C4-2B (cell line): ENCODE measurements at regions not wholly inside any gene's neighbourhood (a gene's known extent, or its start where the extent isn't known, plus 50 kb on each side); places are given as distances from the start of the nearest gene placed in this dataset.

Experiments used
- ZFX ChIP-seq: fragments of 450-650 bp; IDR thresholded peaks from 2 replicates; pipeline ENCODE4 v1.6.1; 2017
- TF ChIP-seq, protein P1 (sequence below): fragments of 450-650 bp; conservative IDR thresholded peaks from 2 replicates; pipeline ENCODE4 v1.5.1; 2017; ENCODE audit warnings: mild to moderate bottlenecking

DNA sequence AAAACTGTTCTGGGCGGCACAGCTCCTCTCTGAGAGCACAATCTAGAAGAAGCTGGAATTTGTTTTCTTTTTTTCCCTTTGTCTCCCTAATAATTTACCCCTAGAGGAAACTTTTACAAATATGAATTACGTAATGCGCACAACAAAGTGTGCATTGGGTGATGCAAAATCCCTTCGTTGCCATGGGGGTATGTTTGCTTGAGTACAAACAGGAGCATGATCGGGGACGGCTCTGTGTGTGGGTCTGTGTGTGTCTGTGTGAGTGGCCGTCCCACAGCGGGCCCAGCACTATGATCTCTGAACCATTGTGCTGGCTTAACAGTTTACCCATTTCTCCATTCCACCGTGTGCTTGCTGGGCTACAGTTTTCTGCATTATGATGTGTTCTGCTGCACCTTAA lies 278.2 kb downstream of the CDC5L start:
- TF ChIP-seq, protein P1, sequence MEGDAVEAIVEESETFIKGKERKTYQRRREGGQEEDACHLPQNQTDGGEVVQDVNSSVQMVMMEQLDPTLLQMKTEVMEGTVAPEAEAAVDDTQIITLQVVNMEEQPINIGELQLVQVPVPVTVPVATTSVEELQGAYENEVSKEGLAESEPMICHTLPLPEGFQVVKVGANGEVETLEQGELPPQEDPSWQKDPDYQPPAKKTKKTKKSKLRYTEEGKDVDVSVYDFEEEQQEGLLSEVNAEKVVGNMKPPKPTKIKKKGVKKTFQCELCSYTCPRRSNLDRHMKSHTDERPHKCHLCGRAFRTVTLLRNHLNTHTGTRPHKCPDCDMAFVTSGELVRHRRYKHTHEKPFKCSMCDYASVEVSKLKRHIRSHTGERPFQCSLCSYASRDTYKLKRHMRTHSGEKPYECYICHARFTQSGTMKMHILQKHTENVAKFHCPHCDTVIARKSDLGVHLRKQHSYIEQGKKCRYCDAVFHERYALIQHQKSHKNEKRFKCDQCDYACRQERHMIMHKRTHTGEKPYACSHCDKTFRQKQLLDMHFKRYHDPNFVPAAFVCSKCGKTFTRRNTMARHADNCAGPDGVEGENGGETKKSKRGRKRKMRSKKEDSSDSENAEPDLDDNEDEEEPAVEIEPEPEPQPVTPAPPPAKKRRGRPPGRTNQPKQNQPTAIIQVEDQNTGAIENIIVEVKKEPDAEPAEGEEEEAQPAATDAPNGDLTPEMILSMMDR: no peak
- TF ChIP-seq ZFX: no peak
